T-helper 17 cell (primary cell): ENCODE measurements at regions not wholly inside any gene's neighbourhood (a gene's known extent, or its start where the extent isn't known, plus 50 kb on each side); places are given as distances from the start of the nearest gene placed in this dataset.
"Not testable (repeated sequence)": the region's sequence is repeated elsewhere in the genome, so short reads cannot be mapped to it uniquely, and the experiment has no call there.

Experiments used
- ATAC-seq: fragments of 150-1000 bp; cut with Tn5 transposase; 2 replicates; pipeline ENCODE4 v1.10.0; 2021; ENCODE audit warnings: mild to moderate bottlenecking, moderate library complexity
- DNase-seq, 3 donors: peaks; one replicate each; pipeline versions ENCODE4 v3.0.0 to v3.0.0-alpha.2; 2020 to 2021
- H3K9me3 ChIP-seq: one replicate; pipeline ENCODE4 v1.7.0; 2013; ENCODE audit warnings: low read length, mild to moderate bottlenecking; ENCODE audit not compliant: control insufficient read depth, poor library complexity, severe bottlenecking
- H3K27ac Mint-ChIP-seq: one replicate; pipeline ENCODE4 v1.8.0; 2022; ENCODE audit warnings: mild to moderate bottlenecking, moderate library complexity, mixed read lengths
- H3K27me3 Mint-ChIP-seq: one replicate; pipeline ENCODE4 v1.8.0; 2022; ENCODE audit warnings: mixed read lengths
- H3K36me3 Mint-ChIP-seq: one replicate; pipeline ENCODE4 v1.8.0; 2022; ENCODE audit warnings: low read depth, mixed read lengths
- H3K4me1 Mint-ChIP-seq: one replicate; pipeline ENCODE4 v1.8.0; 2022; ENCODE audit warnings: mild to moderate bottlenecking, mixed read lengths
- H3K4me3 Mint-ChIP-seq: one replicate; pipeline ENCODE4 v1.8.0; 2022; ENCODE audit warnings: mild to moderate bottlenecking, moderate library complexity, mixed read lengths

DNA sequence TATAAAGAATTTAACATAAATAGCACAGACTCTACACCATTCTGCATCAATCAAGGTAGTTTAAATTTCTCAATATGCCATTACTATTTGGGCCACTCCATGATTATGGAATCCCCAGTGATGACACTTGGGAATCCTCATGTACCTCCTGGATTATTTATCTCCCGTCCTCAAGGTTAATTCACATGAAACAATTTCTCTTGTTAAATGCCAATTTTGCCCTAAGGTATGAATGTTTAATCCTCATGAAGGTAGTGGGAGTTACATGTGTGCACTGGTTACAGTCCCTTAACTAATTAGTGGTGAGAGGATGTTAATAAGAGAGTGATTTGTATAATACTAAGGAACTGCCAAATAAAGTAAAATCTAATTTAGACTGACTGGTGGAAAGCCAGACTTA, 372.3 kb upstream of the MDFIC2 start:
- ATAC-seq (no peak), DNase-seq (no peak)
- Mint-ChIP-seq H3K4me3 (no peak overlapping the region), H3K27me3 (peaks cover 22% of the 10 kb centered on the region), H3K27ac (no peak overlapping the region), H3K36me3 (no peaks in the 10 kb centered on the region), H3K4me1 (no peaks in the 10 kb centered on the region)
- no peaks in the 10 kb centered on the region for H3K9me3 ChIP-seq

DNA sequence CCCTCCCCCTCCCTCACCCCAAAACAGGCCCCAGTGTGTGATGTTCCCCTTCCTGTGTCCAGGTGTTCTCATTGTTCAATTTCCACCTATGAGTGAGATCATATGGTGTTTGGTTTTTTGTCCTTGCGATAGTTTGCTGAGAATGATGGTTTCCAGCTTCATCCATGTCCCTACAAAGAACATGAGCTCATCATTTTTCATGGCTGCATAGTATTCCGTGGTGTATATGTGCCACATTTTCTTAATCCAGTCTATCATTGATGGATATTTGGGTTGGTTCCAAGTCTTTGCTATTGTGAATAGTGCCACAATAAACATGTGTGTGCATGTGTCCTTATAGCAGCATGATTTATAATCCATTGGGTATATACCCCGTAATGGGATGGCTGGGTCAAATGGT, 363.4 kb upstream of the MDFIC2 start:
- not testable (repeated sequence) for H3K27me3 Mint-ChIP-seq, ATAC-seq, H3K4me1 Mint-ChIP-seq, H3K4me3 Mint-ChIP-seq, H3K9me3 ChIP-seq, H3K27ac Mint-ChIP-seq, H3K36me3 Mint-ChIP-seq, DNase-seq

DNA sequence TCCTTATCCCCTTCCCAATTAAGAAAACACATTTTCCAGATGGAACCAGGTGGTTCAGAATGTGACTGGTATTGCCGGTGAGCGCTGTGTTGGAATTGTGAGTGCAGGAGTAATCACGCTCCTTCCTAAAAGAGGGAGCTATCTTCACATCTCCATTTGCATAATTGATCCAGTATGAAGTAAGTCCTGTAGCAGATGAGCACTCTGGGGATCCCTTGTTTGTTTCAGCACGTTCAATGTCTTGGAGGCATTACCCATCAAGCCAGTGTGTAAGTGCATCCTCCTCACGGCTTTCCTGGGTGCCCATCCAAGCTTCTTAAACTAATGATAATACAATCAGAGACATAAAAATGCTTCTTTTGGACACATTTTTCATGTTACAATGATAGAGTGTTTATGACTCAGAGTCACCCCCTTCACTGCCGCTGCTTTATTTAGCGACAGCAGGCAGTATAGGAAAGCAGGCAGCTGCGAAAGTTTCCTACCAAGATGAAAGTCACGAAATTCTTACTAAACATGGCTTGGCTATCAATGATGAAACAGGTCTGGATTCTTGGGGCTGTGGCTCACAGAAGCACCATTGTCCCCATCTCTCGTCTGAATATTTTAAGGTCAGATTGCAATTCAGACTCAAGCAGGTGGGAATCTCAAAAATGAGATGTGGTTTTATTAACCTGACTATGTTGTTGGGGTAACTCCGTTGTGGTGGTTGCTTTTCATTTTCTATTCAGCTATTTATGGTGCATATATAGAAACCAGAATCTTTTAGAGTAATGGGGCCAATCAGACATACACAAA, 346.3 kb upstream of the MDFIC2 start:
- Mint-ChIP-seq H3K36me3 (no peaks in the 10 kb centered on the region), H3K4me1 (no peaks in the 10 kb centered on the region), H3K27me3 (peaks cover 55% of the 10 kb centered on the region), H3K4me3 (no peak overlapping the region), H3K27ac (no peak overlapping the region)
- DNase-seq = no peak
- no peak for ATAC-seq
- H3K9me3 ChIP-seq = no peaks in the 10 kb centered on the region

DNA sequence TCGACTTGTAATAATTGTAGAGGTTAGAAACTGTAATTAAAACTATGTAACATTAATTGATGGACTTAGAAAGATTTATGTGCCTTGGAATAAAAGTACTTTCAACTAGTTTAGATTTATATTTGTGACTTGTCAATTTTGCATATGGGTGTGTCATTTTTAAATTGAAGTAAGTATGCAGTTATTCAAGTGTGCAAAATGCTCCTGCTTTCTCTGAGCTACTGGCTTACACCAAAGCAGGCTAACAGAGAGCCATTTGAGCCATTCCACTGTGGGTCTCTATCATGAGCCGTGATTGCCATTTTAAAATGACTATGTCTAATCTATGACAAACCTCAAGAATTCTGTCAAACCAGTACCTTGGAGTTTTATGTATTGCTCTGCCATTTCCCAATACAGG, 345.0 kb upstream of the MDFIC2 start:
- H3K4me3 Mint-ChIP-seq = no peak overlapping the region
- H3K36me3 Mint-ChIP-seq = no peaks in the 10 kb centered on the region
- no peak for DNase-seq
- no peak overlapping the region for H3K27ac Mint-ChIP-seq
- no peaks in the 10 kb centered on the region for H3K4me1 Mint-ChIP-seq
- peaks cover 55% of the 10 kb centered on the region for H3K27me3 Mint-ChIP-seq
- H3K9me3 ChIP-seq = no peaks in the 10 kb centered on the region
- no peak for ATAC-seq

DNA sequence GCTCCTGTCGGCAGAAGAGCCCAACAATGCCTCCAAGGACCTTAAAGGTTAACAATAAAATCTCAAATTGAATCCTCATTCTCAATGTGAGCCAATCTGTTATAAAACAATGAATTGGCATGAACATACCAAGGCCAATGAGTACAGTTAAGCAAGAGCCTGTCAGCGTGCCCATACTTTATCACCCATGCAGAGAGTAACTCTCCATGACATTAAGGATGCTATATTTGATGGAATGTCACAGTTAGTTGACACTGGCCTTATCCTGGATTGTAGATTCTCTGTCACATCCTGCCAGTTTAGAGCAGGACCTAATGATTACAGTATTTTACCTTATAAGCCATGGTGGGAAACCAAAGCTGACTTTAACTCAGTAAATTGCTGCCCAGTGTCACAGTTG, 335.4 kb upstream of the MDFIC2 start:
- peaks cover 6% of the 10 kb centered on the region for H3K27me3 Mint-ChIP-seq
- H3K4me3 Mint-ChIP-seq = no peak overlapping the region
- no peaks in the 10 kb centered on the region for H3K4me1 Mint-ChIP-seq
- H3K27ac Mint-ChIP-seq = no peak overlapping the region
- DNase-seq = no peak
- ATAC-seq = no peak
- no peaks in the 10 kb centered on the region for H3K9me3 ChIP-seq
- no peaks in the 10 kb centered on the region for H3K36me3 Mint-ChIP-seq

DNA sequence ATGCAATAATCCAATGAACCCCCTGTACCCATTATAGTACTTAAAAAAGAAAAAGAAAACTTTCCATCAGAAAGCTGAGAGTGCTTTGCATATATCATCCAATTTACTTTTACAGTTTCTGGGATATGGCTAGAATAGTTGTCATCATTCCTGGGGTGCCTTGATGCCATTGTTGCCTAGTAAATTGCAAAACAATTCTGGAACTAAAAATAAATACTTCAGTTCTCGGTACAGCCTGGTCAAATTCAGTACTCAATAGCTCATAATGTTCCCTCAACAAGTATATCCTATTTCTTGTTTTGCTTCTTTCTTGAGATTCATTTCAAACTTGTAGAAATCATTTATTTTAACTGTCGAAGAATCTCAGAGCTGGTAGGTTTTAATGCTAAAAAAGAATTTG, 334.7 kb upstream of the MDFIC2 start:
- no peak overlapping the region for H3K27ac Mint-ChIP-seq
- DNase-seq (no peak), ATAC-seq (no peak)
- H3K9me3 ChIP-seq = no peaks in the 10 kb centered on the region
- no peaks in the 10 kb centered on the region for H3K36me3 Mint-ChIP-seq
- no peak overlapping the region for H3K4me3 Mint-ChIP-seq
- no peaks in the 10 kb centered on the region for H3K4me1 Mint-ChIP-seq
- peaks cover 6% of the 10 kb centered on the region for H3K27me3 Mint-ChIP-seq

DNA sequence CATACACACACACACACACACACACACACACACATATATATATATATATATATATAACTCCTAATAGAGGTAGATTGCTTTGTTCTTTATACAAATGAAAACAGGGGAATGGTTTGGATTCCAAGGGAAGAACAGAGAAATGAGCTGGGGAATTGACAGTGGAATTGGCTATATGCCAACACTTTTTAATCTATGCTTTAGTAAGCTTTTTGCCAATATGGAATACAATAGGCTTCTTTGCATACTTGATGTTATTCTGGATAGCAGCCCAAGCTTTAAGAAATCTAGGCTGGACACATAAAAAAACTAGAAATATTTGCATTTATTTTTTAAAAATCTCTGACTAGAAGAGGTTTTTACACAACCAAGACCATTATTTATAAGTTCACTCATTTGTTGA, 334.2 kb upstream of the MDFIC2 start:
- ATAC-seq = no peak

DNA sequence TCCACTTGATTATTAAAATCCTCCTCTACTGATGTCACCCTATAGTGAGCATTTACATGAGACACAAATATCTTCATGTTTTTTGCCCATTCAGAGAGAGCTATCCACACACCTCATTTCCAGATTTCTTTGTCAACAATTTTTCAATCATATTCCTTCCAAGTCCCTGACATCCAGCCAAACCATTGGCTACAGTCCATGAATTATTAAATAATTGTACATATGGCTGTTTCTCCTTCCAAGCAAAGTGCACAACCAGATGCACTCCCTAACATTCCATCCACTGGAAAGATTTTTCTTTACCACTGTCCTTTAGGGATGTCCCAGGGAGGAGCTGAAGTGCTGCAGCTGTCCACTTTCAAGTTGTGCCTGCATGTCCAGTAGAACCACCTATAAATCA, 328.0 kb upstream of the MDFIC2 start:
- no peak for DNase-seq
- Mint-ChIP-seq H3K27me3 (peaks cover 22% of the 10 kb centered on the region), H3K27ac (no peak overlapping the region), H3K36me3 (no peaks in the 10 kb centered on the region), H3K4me1 (no peaks in the 10 kb centered on the region), H3K4me3 (no peak overlapping the region)
- ATAC-seq = no peak
- no peaks in the 10 kb centered on the region for H3K9me3 ChIP-seq

More for the DNA sequence above, 334.2 kb upstream of the MDFIC2 start:
- Mint-ChIP-seq H3K4me3 (no peak overlapping the region), H3K27me3 (peaks cover 6% of the 10 kb centered on the region), H3K36me3 (no peaks in the 10 kb centered on the region), H3K27ac (no peak overlapping the region), H3K4me1 (no peaks in the 10 kb centered on the region)
- no peak for DNase-seq
- H3K9me3 ChIP-seq = no peaks in the 10 kb centered on the region

DNA sequence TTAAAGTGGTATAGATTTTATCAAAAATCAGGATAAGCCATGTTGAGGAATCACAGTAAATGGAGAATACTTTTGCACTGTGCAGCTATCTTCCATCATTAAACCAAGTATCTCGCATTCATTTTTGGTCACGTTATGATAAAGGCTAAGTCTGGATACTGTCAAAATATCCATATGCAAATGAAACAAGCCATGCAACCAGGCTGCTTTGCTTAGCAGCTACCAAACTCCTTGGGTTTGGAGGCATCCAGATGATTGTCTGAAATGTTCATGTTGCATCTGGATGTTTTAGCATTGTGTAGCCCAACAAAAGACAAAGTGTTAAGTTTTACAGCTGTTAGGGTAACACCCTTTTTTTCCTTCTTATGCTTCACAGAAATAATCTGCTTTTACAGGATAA, 322.9 kb upstream of the MDFIC2 start:
- no peak overlapping the region for H3K4me3 Mint-ChIP-seq
- ATAC-seq = no peak
- no peaks in the 10 kb centered on the region for H3K36me3 Mint-ChIP-seq
- no peak overlapping the region for H3K27ac Mint-ChIP-seq
- H3K9me3 ChIP-seq = no peaks in the 10 kb centered on the region
- H3K4me1 Mint-ChIP-seq = peaks cover 3% of the 10 kb centered on the region
- H3K27me3 Mint-ChIP-seq = peaks cover 23% of the 10 kb centered on the region
- no peak for DNase-seq

DNA sequence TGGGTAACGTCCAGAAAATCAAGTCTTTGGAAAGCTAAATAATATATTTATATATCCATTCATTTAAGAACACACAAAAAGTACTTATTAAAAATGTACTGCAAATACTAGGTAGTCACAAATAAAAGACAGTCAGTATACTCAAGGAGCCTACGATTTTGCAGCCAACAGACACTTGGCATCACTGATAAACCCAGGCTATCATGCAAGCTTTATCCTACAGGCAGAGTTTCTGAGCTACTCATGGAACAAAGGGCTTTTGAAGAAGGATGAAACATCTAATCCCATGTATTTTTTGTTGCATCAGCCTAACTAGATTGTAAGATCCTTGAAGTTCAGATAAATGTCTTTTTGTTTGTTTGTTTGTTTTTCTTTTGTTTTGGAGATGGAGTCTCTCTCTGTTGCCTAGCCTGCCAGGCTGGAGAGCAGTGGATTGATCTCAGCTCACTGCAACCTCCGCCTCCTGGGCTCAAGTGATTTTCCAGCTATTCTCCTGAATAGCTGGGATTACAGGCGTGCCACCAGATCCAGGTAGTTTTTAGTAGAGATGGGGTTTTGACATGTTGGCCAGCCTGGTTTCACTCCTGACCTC, 319.4 kb upstream of the MDFIC2 start:
- H3K4me3 Mint-ChIP-seq = no peak overlapping the region
- ATAC-seq = no peak
- peaks cover 3% of the 10 kb centered on the region for H3K4me1 Mint-ChIP-seq
- no peak overlapping the region for H3K27ac Mint-ChIP-seq
- no peak for DNase-seq
- H3K36me3 Mint-ChIP-seq = no peaks in the 10 kb centered on the region
- peaks cover 21% of the 10 kb centered on the region for H3K27me3 Mint-ChIP-seq
- no peaks in the 10 kb centered on the region for H3K9me3 ChIP-seq

DNA sequence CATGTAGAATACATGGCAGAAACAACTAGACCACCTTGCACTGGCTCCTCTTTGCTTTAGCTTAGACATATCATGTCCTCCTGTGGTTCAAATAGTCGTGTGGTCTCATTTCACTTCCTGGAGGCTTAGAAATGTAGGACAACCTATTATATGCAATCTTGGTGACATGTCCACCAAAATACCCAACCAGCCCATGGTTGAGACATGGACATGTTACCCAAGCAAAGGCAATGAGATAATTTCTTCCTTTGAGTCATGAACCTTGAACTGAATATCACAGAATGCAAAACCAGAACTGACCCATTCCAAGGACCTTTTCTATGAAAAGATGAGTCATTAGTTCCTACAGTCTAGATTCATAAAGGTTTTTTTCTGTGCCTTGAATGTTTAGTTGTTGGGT, 309.0 kb upstream of the MDFIC2 start:
- no peak overlapping the region for H3K27ac Mint-ChIP-seq
- no peak for ATAC-seq
- no peak for DNase-seq
- H3K4me1 Mint-ChIP-seq = no peaks in the 10 kb centered on the region
- H3K27me3 Mint-ChIP-seq = peaks cover 10% of the 10 kb centered on the region
- H3K36me3 Mint-ChIP-seq = no peaks in the 10 kb centered on the region
- H3K4me3 Mint-ChIP-seq = no peak overlapping the region
- H3K9me3 ChIP-seq = no peaks in the 10 kb centered on the region

DNA sequence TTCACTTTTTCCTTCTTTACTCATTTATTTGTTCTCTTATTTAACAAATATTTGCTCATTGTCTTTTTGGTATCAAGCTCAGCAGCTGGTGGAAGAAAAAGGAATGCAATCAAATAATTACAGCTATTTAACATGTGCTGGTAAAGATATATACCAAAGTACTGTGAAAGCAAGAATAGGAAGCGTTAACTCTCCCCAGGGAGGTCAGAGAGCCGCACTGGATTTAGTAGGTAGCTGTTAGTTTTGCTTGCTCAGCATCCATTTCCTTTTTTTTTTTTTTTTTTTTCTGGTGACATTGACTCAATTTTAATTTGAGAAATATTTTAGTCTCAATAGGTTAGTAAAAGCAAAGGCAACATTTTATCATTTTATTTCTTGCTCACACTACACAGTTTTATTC, 308.5 kb upstream of the MDFIC2 start:
- H3K4me3 Mint-ChIP-seq = no peak overlapping the region
- H3K9me3 ChIP-seq = no peaks in the 10 kb centered on the region
- DNase-seq (no peak), ATAC-seq (no peak)
- H3K4me1 Mint-ChIP-seq = no peaks in the 10 kb centered on the region
- peaks cover 12% of the 10 kb centered on the region for H3K27me3 Mint-ChIP-seq
- no peak overlapping the region for H3K27ac Mint-ChIP-seq
- no peaks in the 10 kb centered on the region for H3K36me3 Mint-ChIP-seq

DNA sequence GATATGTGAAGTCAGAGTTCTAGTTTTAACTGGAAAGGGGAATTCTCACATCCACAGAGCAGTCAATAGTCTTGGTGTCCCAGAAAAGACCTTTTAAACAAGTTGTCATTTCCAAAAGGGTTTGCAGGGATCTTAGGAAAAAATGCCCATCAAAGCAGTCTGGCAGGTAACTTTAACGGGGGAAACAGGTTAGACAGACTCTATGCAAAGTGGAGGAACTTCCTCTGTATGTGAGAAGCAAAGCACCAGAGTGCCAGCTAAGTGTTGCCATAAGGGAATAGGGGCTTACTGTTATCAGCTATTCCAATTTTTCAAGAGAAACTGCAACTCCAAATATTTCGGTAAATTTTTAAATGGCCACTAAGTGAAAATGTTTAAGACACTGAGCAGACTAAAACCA, 307.9 kb upstream of the MDFIC2 start:
- no peak overlapping the region for H3K4me3 Mint-ChIP-seq
- ATAC-seq (no peak), DNase-seq (no peak)
- no peak overlapping the region for H3K27ac Mint-ChIP-seq
- H3K36me3 Mint-ChIP-seq = peaks cover 2% of the 10 kb centered on the region
- H3K27me3 Mint-ChIP-seq = peaks cover 18% of the 10 kb centered on the region
- no peaks in the 10 kb centered on the region for H3K9me3 ChIP-seq
- no peaks in the 10 kb centered on the region for H3K4me1 Mint-ChIP-seq

DNA sequence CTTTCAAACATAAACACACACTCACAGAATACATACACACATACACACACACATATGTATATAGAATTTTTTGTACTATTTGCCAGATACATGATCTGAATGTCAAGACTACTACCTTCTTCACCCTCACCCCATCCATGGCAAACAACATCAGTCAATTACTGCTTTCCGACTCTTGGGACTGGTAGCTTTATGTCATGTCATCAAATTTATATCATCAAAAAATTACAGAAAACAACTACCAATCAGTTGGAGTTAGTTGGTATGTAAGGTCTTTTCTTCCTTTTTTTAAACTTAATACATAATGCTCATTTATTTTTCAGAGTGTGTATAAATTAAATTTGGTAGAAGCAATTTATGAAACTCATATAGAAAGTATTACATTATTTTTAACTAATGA, 305.7 kb upstream of the MDFIC2 start:
- DNase-seq (no peak), ATAC-seq (no peak)
- no peaks in the 10 kb centered on the region for H3K9me3 ChIP-seq
- H3K27me3 Mint-ChIP-seq = peaks cover 18% of the 10 kb centered on the region
- no peak overlapping the region for H3K27ac Mint-ChIP-seq
- H3K36me3 Mint-ChIP-seq = peaks cover 2% of the 10 kb centered on the region
- no peak overlapping the region for H3K4me3 Mint-ChIP-seq
- no peaks in the 10 kb centered on the region for H3K4me1 Mint-ChIP-seq
